ENCODE measurements at regions not wholly inside any gene's neighbourhood (a gene's known extent, or its start where the extent isn't known, plus 50 kb on each side); places are given as distances from the start of the nearest gene placed in this dataset.

- TF ChIP-seq EZH2 (IDR thresholded peaks at IDR 0.05; ENCODE audit: borderline replicate concordance, low read depth, low read length, severe bottlenecking) = no peak
- TF ChIP-seq, protein P1, sequence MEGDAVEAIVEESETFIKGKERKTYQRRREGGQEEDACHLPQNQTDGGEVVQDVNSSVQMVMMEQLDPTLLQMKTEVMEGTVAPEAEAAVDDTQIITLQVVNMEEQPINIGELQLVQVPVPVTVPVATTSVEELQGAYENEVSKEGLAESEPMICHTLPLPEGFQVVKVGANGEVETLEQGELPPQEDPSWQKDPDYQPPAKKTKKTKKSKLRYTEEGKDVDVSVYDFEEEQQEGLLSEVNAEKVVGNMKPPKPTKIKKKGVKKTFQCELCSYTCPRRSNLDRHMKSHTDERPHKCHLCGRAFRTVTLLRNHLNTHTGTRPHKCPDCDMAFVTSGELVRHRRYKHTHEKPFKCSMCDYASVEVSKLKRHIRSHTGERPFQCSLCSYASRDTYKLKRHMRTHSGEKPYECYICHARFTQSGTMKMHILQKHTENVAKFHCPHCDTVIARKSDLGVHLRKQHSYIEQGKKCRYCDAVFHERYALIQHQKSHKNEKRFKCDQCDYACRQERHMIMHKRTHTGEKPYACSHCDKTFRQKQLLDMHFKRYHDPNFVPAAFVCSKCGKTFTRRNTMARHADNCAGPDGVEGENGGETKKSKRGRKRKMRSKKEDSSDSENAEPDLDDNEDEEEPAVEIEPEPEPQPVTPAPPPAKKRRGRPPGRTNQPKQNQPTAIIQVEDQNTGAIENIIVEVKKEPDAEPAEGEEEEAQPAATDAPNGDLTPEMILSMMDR (IDR thresholded peaks at IDR 0.05; ENCODE audit: borderline replicate concordance, extremely low read depth, low read length, poor library complexity, severe bottlenecking) = no peak
Observed at GRCh38 chr5:88556406-88556805, 287.8 kb upstream of the TMEM161B start.

All from DND-41 (cell line).